Activated naive CD4-positive, alpha-beta T cell treated with anti-CD3 and anti-CD28 coated beads, Interleukin-2, amount 50 U/mL, for 24 hours (primary cell): ENCODE measurements at regions not wholly inside any gene's neighbourhood (a gene's known extent, or its start where the extent isn't known, plus 50 kb on each side); places are given as distances from the start of the nearest gene placed in this dataset.

Source experiments
- H3K27ac Mint-ChIP-seq: one replicate; pipeline ENCODE4 v1.8.0; 2021; ENCODE audit warnings: mild to moderate bottlenecking, mixed read lengths
- H3K27me3 Mint-ChIP-seq: one replicate; pipeline ENCODE4 v1.8.0; 2021; ENCODE audit warnings: mixed read lengths
- H3K36me3 Mint-ChIP-seq: one replicate; pipeline ENCODE4 v1.8.0; 2021; ENCODE audit warnings: mixed read lengths
- H3K4me1 Mint-ChIP-seq: one replicate; pipeline ENCODE4 v1.8.0; 2021; ENCODE audit warnings: mixed read lengths
- H3K4me3 Mint-ChIP-seq: one replicate; pipeline ENCODE4 v1.8.0; 2021; ENCODE audit warnings: mild to moderate bottlenecking, mixed read lengths
- H3K9me3 Mint-ChIP-seq: one replicate; pipeline ENCODE4 v1.8.0; 2021; ENCODE audit warnings: mixed read lengths

GRCh38 chr16:73553941-73554660 is 506.2 kb upstream of the ZFHX3 start:
- no peaks in the 10 kb centered on the region for H3K36me3 Mint-ChIP-seq
- no peaks in the 10 kb centered on the region for H3K9me3 Mint-ChIP-seq
- H3K4me1 Mint-ChIP-seq: no peaks in the 10 kb centered on the region

DNA sequence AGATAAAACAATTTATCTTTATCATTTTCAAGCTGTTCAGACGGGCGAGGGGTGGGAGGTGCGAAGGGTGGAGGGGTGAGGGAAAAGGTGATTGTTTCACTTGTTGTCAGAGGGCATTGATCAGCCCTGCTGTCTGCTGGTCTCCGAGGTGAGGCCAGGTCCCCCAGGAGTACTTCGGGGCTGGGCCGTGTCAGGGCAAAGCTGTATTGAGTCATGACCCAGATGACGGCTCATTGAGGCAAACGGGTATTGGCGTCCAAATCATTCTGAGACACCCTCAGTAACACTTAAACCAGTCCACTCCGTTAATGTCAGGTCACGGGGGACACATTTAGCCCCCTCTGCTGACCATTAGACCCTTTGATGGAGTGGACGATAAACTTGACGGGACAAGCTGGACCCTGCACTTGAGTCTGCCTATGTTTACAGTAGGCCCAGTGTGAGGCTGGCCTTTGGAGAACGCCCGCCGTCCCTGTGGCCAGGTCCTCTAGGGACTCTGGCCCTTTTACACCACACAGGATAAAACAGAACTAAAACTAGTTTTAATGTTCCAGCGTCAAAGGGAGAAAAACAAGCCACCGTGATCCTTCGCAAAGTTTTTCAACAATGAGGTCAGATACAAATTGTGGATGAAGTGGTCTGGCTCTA is 502.2 kb upstream of the ZFHX3 start:
- H3K9me3 Mint-ChIP-seq: no peaks in the 10 kb centered on the region
- peaks cover 15% of the 10 kb centered on the region for H3K27me3 Mint-ChIP-seq
- peaks cover 2% of the 10 kb centered on the region for H3K36me3 Mint-ChIP-seq
- no peak overlapping the region for H3K4me3 Mint-ChIP-seq
- no peaks in the 10 kb centered on the region for H3K4me1 Mint-ChIP-seq
- no peak overlapping the region for H3K27ac Mint-ChIP-seq

More at GRCh38 chr16:73553941-73554660, 506.2 kb upstream of the ZFHX3 start:
- H3K4me3 Mint-ChIP-seq: no peak overlapping the region
- H3K27ac Mint-ChIP-seq: no peak overlapping the region
- H3K27me3 Mint-ChIP-seq: peaks cover 3% of the 10 kb centered on the region

GRCh38 chr16:73547552-73548403 is 499.9 kb upstream of the ZFHX3 start:
- Mint-ChIP-seq H3K4me3 (no peak overlapping the region), H3K36me3 (peaks cover 2% of the 10 kb centered on the region), H3K27me3 (peaks cover 31% of the 10 kb centered on the region), H3K9me3 (no peaks in the 10 kb centered on the region), H3K27ac (no peak overlapping the region), H3K4me1 (no peaks in the 10 kb centered on the region)

DNA sequence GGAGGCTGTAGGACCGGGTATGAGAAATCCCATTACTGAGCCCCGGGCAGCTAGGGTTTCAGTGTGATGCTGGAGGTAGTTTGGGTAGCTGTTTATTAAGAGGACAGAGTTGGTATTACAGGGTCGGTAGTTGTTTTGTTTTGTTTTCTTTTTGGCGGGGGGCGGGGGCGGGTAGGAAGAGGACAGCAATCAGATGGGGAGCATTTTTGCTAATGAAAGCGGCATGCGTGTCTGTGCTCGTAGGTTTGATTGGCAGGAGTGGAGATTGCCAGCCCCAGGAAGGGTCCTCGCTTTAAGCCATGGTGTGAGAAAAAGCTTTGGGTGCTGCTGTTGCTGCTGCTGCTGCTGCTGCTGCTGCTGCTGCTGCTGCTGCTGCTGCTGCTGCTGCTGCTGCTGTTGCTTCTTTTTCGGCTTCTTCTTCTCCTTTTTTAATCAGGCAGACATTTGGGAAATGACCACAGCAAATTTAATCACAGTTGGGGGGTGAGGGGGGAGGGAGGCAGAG is 498.5 kb upstream of the ZFHX3 start:
- Mint-ChIP-seq H3K27me3 (peaks cover 35% of the 10 kb centered on the region), H3K9me3 (no peaks in the 10 kb centered on the region), H3K27ac (peak overlapping the region; percentile 52), H3K4me3 (no peak overlapping the region), H3K4me1 (no peaks in the 10 kb centered on the region), H3K36me3 (peaks cover 2% of the 10 kb centered on the region)

DNA sequence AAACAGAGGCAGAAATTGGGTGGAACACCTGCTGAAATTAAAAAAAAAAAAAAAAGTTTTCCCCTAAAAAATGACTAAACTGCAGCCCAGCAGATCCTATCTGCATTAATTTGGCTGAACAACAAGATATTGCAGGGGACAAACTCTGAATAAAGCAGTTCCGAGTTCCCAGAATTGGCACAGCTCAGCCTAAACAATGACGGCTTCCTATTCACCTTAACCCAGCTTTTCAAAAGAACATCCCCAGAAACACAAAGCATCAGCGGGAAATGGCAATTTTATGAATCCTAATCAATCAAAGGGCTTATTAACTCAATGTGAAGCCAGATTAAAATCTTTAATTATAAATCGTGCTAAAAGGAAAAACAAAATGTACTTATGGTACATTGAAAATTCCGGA is 497.8 kb upstream of the ZFHX3 start:
- Mint-ChIP-seq H3K9me3 (no peaks in the 10 kb centered on the region), H3K27ac (no peak overlapping the region), H3K27me3 (peaks cover 37% of the 10 kb centered on the region), H3K36me3 (peaks cover 2% of the 10 kb centered on the region), H3K4me3 (no peak overlapping the region), H3K4me1 (no peaks in the 10 kb centered on the region)

- Mint-ChIP-seq H3K27me3 (peaks cover 37% of the 10 kb centered on the region), H3K4me1 (no peaks in the 10 kb centered on the region), H3K4me3 (no peak overlapping the region), H3K27ac (no peak overlapping the region), H3K36me3 (peaks cover 2% of the 10 kb centered on the region), H3K9me3 (no peaks in the 10 kb centered on the region)
Measured at GRCh38 chr16:73545290-73545689, 497.4 kb upstream of the ZFHX3 start.

DNA sequence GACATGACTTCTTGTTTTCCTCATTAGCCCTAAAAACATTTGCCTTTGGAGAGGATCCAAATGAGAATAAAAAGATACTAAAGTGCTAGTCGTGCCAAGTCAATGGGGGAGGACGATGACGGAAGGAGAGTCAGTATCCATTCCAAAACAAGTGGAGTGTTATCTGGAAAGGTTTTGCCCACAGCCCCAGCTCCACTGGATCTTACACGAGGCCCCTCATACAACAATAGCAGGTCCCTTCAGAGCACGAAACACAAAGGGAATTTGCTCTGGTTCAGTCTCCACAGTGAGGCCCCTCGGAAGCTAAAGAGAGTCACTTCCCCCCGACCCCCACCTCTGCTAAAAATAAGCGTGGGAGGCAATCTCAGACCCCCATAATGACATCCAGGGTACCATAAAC is 496.9 kb upstream of the ZFHX3 start:
- Mint-ChIP-seq H3K4me1 (no peaks in the 10 kb centered on the region), H3K9me3 (no peaks in the 10 kb centered on the region), H3K36me3 (peaks cover 2% of the 10 kb centered on the region), H3K27ac (no peak overlapping the region), H3K27me3 (peaks cover 37% of the 10 kb centered on the region), H3K4me3 (no peak overlapping the region)

GRCh38 chr16:73543970-73544599 is 496.2 kb upstream of the ZFHX3 start:
- H3K36me3 Mint-ChIP-seq: peaks cover 2% of the 10 kb centered on the region
- no peak overlapping the region for H3K27ac Mint-ChIP-seq
- H3K9me3 Mint-ChIP-seq: no peaks in the 10 kb centered on the region
- peaks cover 34% of the 10 kb centered on the region for H3K27me3 Mint-ChIP-seq
- no peaks in the 10 kb centered on the region for H3K4me1 Mint-ChIP-seq
- no peak overlapping the region for H3K4me3 Mint-ChIP-seq

GRCh38 chr16:73543331-73543969 is 495.5 kb upstream of the ZFHX3 start:
- H3K4me3 Mint-ChIP-seq: no peak overlapping the region
- no peaks in the 10 kb centered on the region for H3K9me3 Mint-ChIP-seq

GRCh38 chr16:73542885-73543284 is 495.0 kb upstream of the ZFHX3 start:
- Mint-ChIP-seq H3K4me1 (no peaks in the 10 kb centered on the region), H3K4me3 (no peak overlapping the region), H3K9me3 (no peaks in the 10 kb centered on the region), H3K27me3 (peaks cover 31% of the 10 kb centered on the region), H3K27ac (no peak overlapping the region), H3K36me3 (peaks cover 2% of the 10 kb centered on the region)

More at GRCh38 chr16:73543331-73543969, 495.5 kb upstream of the ZFHX3 start:
- Mint-ChIP-seq H3K36me3 (peaks cover 2% of the 10 kb centered on the region), H3K27me3 (peaks cover 33% of the 10 kb centered on the region), H3K27ac (no peak overlapping the region), H3K4me1 (no peaks in the 10 kb centered on the region)

- Mint-ChIP-seq H3K4me3 (no peak overlapping the region), H3K36me3 (no peaks in the 10 kb centered on the region)
Measured at GRCh38 chr16:73537921-73538320, 490.0 kb upstream of the ZFHX3 start.

GRCh38 chr16:73536931-73537330 is 489.0 kb upstream of the ZFHX3 start:
- Mint-ChIP-seq H3K4me1 (no peaks in the 10 kb centered on the region), H3K36me3 (no peaks in the 10 kb centered on the region), H3K27me3 (peaks cover 2% of the 10 kb centered on the region), H3K27ac (no peak overlapping the region), H3K9me3 (no peaks in the 10 kb centered on the region), H3K4me3 (no peak overlapping the region)

More at GRCh38 chr16:73537921-73538320, 490.0 kb upstream of the ZFHX3 start:
- Mint-ChIP-seq H3K27me3 (peaks cover 7% of the 10 kb centered on the region), H3K27ac (no peak overlapping the region), H3K9me3 (no peaks in the 10 kb centered on the region), H3K4me1 (no peaks in the 10 kb centered on the region)

- no peak overlapping the region for H3K4me3 Mint-ChIP-seq
- H3K27ac Mint-ChIP-seq: no peak overlapping the region
- H3K9me3 Mint-ChIP-seq: no peaks in the 10 kb centered on the region
Measured at GRCh38 chr16:73531021-73531420, 483.1 kb upstream of the ZFHX3 start.

DNA sequence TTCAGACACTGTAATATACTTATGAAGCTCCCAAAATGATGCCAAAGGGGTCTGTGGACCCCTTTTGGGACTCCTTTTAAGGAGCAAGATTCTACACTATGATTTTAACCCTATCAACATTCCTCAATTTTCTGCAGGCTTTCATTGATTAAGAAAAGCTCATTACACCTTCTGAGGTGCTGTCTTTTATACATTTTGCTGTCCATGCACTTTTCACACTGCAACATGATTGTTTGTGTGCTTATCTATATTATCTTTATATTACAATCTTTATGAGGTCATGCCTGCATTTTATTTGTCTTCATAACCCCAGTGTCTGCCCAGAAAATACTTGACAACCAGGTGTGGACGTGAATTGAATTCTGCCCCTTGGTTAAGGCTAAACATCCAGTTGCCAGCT is 482.6 kb upstream of the ZFHX3 start:
- H3K27ac Mint-ChIP-seq: no peak overlapping the region
- no peaks in the 10 kb centered on the region for H3K9me3 Mint-ChIP-seq
- H3K4me1 Mint-ChIP-seq: no peaks in the 10 kb centered on the region
- H3K36me3 Mint-ChIP-seq: no peaks in the 10 kb centered on the region
- no peak overlapping the region for H3K4me3 Mint-ChIP-seq
- no peaks in the 10 kb centered on the region for H3K27me3 Mint-ChIP-seq

More at GRCh38 chr16:73531021-73531420, 483.1 kb upstream of the ZFHX3 start:
- Mint-ChIP-seq H3K36me3 (no peaks in the 10 kb centered on the region), H3K27me3 (no peaks in the 10 kb centered on the region), H3K4me1 (no peaks in the 10 kb centered on the region)
